ENCODE measurements at regions not wholly inside any gene's neighbourhood (a gene's known extent, or its start where the extent isn't known, plus 50 kb on each side); places are given as distances from the start of the nearest gene placed in this dataset.
"Not testable (repeated sequence)": the region's sequence is repeated elsewhere in the genome, so short reads cannot be mapped to it uniquely, and the experiment has no call there.

DNA sequence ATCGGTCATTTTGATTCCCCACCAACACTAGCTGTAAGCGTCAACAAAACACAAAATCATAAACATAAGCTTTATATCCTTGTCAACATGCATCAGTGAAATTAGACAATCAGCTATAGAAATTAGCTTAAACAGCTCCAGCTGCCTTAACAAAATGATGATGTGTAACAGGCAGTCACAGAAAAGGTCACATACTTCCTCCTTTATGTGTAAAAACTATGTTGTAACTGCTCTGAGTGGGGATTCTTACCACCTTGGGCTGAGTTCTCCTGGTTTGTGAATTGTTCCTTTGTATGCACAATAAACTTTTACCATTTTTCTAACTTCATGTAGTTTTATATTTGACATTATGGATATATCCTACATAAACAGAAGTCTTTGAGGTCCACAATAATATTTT, 73.9 kb upstream of the MAP9 start:
- ATAC-seq = no peak
- no peaks in the 10 kb centered on the region for H3K36me3 ChIP-seq (ENCODE audit: low read depth)
- H3K4me1 ChIP-seq (ENCODE audit: low read depth) = no peaks in the 10 kb centered on the region
- H3K9me3 ChIP-seq = no peaks in the 10 kb centered on the region
- TF ChIP-seq, protein P1, sequence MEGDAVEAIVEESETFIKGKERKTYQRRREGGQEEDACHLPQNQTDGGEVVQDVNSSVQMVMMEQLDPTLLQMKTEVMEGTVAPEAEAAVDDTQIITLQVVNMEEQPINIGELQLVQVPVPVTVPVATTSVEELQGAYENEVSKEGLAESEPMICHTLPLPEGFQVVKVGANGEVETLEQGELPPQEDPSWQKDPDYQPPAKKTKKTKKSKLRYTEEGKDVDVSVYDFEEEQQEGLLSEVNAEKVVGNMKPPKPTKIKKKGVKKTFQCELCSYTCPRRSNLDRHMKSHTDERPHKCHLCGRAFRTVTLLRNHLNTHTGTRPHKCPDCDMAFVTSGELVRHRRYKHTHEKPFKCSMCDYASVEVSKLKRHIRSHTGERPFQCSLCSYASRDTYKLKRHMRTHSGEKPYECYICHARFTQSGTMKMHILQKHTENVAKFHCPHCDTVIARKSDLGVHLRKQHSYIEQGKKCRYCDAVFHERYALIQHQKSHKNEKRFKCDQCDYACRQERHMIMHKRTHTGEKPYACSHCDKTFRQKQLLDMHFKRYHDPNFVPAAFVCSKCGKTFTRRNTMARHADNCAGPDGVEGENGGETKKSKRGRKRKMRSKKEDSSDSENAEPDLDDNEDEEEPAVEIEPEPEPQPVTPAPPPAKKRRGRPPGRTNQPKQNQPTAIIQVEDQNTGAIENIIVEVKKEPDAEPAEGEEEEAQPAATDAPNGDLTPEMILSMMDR (IDR thresholded peaks at IDR 0.05) = no peak
- H3K4me3 ChIP-seq = no peak overlapping the region
- DNase-seq = no peak
- intact Hi-C loops (cut with DNase I, micrococcal nuclease) = no loop called here

DNA sequence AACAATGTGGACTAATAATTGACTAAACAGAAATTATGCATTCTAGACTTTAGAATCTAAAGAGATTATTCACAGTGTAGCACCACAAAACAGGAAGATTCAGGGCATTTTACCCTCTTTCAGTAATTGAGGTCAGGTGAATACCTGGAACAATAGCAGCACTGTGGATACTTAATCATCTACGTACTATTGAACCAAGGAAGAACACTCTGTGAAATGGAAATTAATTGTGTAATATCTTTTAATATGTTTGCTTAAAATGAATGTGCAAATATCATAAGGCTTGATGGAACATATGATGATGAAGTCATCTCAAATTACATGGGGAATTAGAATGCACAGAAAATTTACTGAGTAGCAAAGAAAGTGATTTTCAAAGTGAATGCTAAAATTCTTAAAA, 68.5 kb upstream of the MAP9 start:
- Histone ChIP-seq H3K4me3 (no peak overlapping the region), H3K9me3 (no peaks in the 10 kb centered on the region), H3K4me1 (ENCODE audit: low read depth) (no peaks in the 10 kb centered on the region), H3K36me3 (ENCODE audit: low read depth) (no peaks in the 10 kb centered on the region)
- ATAC-seq = no peak
- TF ChIP-seq, protein P1 (IDR thresholded peaks at IDR 0.05) = no peak
- DNase-seq = no peak
- intact Hi-C loops (cut with DNase I, micrococcal nuclease) = no loop called here

DNA sequence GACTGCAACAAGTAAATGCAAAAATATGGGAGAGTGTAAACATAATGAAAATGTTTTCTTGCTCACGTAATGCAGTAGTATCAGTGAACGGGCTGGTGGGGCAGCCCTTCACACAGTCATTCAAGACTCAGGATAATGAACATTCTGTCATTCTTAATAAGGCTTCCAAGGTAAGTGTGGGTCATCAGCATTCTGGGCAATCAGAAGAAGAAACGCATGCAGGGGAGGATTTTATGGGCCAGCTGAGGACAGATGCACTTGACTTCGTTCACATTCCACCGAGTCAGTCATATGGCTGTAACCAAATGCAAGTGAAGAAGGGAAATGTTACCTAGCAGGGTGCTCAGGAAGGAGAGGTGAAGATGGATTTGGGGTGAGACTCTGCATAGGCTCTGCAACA, 68.0 kb upstream of the MAP9 start:
- no peak for ATAC-seq
- no peaks in the 10 kb centered on the region for H3K4me1 ChIP-seq (ENCODE audit: low read depth)

DNA sequence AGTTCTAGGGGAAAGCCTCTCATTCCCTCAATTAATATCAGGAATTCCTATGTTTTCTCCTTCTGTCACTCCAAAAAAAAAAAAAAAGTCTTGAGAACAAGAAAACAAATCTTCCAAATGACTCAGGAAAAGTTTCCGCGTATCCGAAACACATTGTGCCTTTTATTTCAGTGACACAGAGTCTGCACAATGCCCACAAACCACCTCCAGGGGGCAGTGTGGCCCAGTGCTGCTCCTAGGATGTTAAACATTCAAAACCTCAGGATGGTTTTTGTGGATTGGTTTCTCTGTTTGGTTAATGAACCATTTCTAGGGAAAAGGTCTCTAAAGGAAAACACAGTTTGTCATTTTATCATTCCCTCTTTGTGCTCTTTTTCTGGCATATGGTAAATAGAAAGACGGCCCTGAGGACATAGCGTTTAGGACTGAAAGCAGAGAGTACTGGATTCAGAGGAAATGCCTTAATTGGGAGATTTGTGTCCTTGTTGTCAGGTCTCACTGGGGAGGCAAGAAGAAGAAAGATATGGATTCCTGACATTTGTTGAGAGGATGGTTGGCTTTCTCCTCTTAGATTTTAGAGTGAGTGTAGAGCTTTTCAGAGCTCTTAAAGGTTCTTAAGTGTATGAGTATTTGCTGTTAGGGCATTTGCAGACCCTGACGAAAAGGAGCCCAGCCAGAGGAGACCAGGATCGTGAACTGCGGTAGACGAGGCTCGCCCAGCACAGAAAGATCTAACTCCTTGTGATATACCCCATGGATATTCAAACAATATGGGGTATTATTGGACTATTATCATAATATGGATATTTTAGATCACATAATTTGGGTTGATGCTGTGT, 65.7 kb upstream of the MAP9 start:
- no peak overlapping the region for H3K4me3 ChIP-seq
- ATAC-seq = peak; percentile 86
- intact Hi-C loops (cut with DNase I, micrococcal nuclease) = loop anchor here in 1 of 2 donors (1.0 kb wide), 1 partner anchor 345 kb away; no protein-coding TSS in a partner anchor

More for the DNA sequence above, 68.0 kb upstream of the MAP9 start:
- H3K9me3 ChIP-seq = no peaks in the 10 kb centered on the region
- TF ChIP-seq, protein P1 (IDR thresholded peaks at IDR 0.05) = no peak
- no peak overlapping the region for H3K4me3 ChIP-seq
- no peak for DNase-seq
- intact Hi-C loops (cut with DNase I, micrococcal nuclease) = no loop called here
- no peaks in the 10 kb centered on the region for H3K36me3 ChIP-seq (ENCODE audit: low read depth)

DNA sequence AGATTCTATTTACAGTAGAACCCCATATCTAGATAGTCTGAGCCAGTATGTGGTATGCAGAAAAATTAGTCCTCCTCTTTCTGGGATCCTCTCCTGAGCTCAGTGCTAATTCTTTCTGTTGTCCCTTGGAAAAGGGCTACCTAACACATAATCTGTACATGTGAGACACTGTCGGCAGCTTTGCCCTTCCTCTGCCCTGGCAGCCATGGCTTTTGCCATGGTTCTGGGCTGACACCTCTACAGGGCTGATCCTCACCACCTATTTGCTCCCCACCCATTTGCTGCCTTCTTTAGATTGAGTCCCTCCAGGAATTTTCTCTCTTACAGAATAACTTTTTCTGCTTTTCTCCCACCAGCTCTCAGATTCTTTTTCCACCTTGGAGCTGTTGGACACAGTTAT, 64.7 kb upstream of the MAP9 start:
- intact Hi-C loops (cut with DNase I, micrococcal nuclease) = no loop called here
- Histone ChIP-seq H3K36me3 (ENCODE audit: low read depth) (no peaks in the 10 kb centered on the region), H3K9me3 (no peaks in the 10 kb centered on the region), H3K4me1 (ENCODE audit: low read depth) (no peaks in the 10 kb centered on the region), H3K4me3 (no peak overlapping the region)
- TF ChIP-seq, protein P1 (IDR thresholded peaks at IDR 0.05) = no peak
- DNase-seq (no peak), ATAC-seq (no peak)

More for the DNA sequence above, 65.7 kb upstream of the MAP9 start:
- peak; percentile 64 to 86 (median 81) for DNase-seq
- Histone ChIP-seq H3K36me3 (ENCODE audit: low read depth) (no peaks in the 10 kb centered on the region), H3K9me3 (no peaks in the 10 kb centered on the region), H3K4me1 (ENCODE audit: low read depth) (no peaks in the 10 kb centered on the region)
- TF ChIP-seq, protein P1 (IDR thresholded peaks at IDR 0.05) = peak; percentile 91

DNA sequence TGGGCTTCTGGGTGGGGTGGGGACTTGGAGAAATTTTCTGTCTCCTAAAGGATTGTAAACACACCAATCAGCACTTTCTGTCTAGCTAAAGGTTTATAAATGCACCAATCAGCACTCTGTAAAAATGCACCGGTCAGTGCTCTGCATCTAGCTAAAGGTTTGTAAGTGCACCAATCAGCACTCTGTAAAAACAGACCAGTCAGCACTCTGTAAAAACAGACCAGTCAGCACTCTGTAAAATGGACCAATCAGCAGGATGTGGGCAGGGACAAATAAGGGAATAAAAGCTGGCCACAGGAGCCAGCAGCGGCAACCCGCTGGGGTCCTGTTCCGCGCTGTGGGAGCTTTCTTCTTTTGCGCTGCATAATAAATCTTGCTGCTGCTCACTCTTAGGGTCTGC, 63.0 kb upstream of the MAP9 start:
- H3K4me1 ChIP-seq (ENCODE audit: low read depth); intact Hi-C loops (cut with DNase I, micrococcal nuclease); DNase-seq; H3K4me3 ChIP-seq; H3K9me3 ChIP-seq; ATAC-seq; H3K36me3 ChIP-seq (ENCODE audit: low read depth): not testable (repeated sequence)

All from mucosa of descending colon (tissue), 3 donors.